Stromal cell of bone marrow (primary cell): ENCODE measurements at regions not wholly inside any gene's neighbourhood (a gene's known extent, or its start where the extent isn't known, plus 50 kb on each side); places are given as distances from the start of the nearest gene placed in this dataset.
A peak's percentile ranks its signal among the peaks of the same experiment; 100 is the strongest.
"Not testable (repeated sequence)": the region's sequence is repeated elsewhere in the genome, so short reads cannot be mapped to it uniquely, and the experiment has no call there.

Experiments
- DNase-seq: peaks from one replicate; pipeline ENCODE4 v3.0.0-alpha.2; 2012; ENCODE audit warnings: low read depth

DNA sequence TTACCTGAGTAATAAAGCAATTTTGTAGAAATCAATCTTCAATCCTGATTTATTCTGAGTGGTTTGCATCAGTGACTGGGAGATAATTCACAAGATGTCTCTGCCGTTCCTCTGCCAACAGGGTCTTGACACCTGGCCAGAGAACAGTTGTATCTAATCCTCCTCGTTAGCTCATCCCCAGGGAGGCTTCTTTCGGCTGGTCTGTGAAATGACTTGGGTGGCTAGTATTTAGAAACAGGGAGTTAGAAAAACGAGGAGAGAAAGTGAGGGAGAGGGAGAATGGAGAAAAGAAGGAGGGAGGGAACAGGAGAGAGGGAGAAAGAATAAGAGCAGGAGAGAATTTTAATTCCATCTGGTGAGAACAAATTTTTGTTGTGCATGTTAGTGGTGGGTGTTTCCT, 600.2 kb upstream of the TLE4 start:
- no peak for DNase-seq

DNA sequence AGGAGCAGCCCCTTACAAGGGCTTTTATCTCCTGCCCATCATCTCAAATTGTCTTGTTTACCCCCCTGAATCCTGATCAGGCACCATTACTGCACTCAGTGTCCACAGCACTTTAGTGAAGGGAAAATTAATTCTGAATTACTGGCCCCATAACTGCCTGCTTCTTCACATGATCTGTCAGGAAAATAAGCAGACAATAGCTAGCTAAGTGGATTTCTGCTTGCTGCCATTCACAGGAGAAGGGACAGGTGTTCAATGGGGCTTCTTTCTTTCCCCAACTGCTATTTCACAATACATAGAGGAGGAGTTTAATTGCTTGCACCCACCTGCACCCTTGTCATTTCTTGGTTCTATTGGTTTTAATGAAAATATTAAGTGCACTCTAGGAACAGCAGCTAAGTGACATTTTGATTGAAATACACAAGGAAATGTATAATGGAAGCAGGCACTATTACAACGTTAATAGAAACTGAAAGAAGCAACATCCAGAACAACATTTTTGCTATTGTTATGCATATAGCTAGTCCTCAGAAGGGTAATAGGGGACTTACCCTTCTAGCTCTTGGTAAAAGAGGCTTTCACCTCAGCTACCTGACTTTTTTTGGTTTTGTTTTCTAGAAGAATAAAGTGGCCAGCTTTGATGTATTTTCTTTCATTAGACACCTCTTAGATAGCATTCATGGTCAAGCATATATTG, 599.3 kb upstream of the TLE4 start:
- DNase-seq, result no peak

DNA sequence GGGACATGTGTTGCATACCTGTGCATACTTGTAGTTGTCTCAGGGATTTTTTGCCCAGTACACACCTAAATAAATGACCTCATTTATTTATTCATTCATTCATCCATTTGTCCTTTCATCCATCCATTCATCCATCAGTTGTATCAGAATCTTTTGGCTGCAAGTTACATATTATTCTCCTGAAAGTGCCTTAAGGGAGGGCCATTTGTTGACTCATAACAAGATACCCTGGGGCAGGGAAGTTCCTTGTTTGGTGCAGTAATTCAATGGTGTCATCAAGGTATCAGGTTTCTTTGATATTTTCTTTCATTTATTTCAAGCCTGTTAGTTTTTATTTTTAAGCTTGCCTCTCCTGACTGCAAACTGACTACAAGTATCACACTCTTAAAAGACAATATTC, 597.9 kb upstream of the TLE4 start:
- DNase-seq, result no peak

DNA sequence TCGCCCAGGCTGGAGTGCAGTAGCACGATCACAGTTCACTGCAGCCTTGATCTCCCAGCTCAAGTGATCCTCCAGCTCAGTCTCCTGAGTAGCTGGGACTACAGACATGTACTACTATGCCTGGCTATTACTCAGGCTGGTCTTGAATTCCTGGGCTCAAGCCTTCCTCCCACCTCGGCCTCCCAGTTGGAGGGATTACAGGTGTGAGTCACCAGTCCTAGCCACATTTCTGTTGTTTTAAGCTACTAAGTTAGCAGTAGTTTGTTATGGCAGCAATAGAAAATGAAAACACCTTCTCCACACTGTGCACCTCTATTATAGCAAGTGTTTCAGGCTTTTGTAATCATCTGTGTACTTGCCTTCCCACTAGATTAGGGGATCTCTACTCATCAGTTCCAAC, 588.9 kb upstream of the TLE4 start:
- DNase-seq, result no peak

DNA sequence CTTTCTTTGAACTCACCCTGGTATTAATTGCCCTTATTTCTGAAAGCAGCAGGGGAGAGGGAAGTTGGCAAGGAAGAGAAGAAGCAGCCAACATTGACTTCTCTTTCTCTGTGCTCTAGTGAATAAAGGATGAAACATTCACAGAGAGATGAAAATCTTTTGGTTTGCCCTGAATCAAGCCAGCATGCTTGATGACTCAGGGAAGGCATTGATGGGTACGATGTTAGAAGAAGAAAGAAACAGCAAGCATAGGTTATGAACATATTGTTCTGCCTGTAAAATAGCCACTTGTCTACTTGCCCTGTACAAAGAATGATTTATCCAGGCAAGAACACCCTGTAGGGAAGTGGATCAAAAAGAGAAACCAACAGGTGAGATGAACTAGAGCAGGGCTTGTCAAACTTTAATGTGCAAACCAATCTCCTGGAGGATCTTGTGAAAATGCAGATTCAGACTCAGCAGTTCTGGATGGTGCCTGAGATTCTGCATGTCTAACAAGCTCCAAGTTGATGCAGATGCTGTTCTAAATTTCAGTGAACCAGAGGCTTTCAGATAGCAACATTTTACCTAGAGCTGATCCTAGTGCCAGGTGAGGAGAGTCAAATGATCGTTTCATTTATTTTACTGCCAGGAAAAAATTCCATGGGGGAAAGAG, 586.6 kb upstream of the TLE4 start:
- no peak for DNase-seq

DNA sequence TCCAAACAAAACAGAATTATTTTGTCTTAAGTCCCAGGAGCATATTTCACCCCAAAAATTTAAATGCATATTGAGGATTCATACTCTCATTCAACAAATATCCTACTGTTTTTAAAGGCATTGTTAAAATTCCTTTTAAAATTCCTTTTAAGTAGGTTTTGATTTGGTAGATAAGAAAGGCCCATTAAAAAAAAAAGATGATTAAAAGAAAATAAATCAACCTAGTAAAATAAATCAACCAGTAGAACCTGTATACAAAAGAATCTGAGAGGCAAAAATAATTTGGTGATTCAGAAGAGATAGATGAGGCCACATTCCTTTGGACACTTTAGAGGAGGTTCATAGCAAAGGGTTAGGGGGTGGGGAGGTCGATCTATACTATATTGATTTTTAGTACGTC, 585.3 kb upstream of the TLE4 start:
- no peak for DNase-seq

DNA sequence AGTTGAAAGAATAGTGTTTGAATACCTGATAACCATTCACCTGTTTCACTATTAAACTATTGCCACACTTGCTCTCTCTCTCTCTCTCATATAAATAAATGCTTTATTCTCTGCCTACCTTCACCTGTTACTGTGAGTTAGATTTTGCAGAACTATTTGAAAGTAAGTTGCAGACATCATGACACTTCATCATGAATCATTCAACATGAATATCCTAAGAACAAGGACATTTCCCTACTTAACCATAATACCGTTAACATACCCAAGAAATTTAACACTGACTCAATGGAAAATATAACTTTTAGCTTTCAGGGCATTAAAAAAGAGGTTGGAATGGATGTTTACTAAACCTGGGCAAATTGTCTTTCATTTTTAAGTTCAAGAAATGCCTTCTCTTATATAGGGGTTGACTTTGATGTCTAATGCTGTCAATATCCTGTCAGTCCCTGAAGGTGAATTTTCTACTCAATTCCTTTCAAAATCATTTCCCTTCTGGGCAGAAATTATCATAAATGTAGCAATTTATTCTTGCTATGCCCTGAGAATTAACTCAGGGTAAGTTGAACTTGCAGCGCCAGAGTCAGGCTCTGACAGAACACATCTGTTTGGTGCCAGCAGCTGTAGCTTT, 582.6 kb upstream of the TLE4 start:
- DNase-seq, result no peak

DNA sequence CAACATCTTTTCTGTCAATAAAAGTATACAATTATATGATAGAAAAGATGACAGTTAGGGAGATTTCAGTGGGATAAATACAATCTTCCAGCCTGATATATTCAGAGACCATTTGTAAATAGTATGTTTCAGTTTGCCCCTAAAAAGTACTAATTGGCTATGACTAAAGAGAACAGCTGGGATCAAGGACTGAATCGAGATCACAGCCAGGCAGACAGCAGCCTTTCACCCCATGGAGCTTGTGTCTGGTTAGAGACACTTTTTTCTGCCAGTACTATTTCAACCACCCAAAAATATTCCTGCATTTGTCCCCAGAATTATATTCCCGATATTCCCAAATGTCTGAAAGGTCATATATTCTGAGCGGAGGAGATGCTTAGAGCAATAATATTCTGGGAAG, 577.3 kb upstream of the TLE4 start:
- DNase-seq, result no peak

DNA sequence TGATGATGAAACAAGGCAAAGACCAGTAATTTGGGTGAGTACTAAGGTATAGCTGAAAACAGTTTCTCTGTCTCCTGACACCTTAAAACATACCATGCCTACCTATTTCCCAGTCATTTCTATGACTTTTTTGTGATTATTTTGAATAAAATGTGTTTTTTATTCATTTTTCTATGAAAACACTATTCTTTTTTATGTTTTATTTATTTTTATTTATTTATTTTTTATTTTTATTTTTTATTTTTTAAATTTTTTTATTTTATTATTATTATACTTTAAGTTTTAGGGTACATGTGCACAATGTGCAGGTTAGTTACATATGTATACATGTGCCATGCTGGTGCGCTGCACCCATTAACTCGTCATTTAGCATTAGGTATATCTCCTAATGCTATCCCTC, 576.8 kb upstream of the TLE4 start:
- DNase-seq, result not testable (repeated sequence)

DNA sequence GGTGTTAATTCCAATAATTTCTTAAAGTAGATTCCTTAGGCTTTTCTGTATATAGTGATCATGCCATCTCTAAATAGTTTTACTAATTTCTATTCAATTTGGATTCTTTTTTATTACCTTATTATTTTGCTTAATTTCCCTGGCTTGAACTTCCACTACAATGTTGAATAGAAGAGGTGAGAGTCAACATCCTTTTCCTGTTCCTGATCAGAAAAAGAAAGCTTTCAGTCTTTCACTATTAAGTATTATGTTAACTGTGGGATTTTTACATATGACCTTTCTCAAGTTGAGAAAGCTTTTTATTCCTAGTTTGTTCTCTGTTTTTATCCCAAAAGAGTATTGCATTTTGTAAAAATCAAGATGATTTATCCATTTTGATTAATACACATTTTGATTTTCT, 574.5 kb upstream of the TLE4 start:
- no peak for DNase-seq

DNA sequence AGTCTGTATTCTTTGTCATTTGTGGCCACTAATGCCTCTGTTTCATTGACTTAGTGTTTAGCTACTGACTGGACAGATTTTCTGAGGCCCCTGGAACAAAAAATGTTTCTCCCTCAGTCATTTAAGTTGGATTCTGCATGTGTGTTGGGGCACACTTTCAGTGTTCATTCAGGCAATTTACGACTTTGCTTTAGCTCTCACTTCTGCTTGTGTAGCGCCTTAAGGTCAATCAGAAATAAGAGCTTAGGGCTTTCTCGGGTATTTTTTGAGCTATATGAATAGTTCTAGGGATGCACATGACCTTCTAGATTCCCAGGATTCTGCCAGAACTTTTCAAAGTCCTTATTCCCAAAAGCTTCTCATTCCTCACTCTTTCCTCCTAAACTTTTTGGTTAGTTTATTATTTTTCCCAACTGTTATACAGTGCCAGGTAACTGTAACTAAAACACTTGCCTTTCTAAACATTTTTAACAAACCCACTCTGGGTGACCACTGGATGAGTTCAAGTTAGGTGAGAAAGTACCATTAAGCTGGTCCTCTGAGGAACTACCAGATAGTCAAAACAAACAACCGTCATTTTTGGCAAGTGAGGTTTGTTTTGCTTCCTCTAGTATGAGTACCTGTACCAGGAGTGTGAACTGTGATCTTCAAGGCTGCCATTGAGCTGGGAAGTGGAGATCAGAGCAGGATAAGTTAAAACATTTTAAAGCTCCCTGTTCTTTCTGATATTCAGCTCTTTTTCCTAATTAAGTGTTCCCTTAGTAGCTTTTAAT, 571.3 kb upstream of the TLE4 start:
- no peak for DNase-seq

DNA sequence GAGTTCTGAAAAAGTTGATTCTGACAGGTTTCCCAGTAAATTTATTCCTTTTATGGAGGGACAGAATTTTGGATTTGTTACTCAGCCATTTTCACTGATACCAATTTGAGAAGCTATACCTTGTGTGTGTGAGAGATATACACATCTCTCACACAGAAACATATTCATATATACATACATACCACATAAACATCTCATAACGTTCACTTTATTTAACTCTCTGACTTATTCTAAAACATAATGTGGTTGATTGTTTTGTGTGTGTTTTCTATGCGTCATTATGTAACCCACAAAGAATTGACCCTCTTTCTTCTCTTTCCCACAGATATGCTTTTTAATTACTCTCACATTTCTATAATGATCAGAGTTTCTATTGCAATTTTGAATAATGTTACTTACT, 570.8 kb upstream of the TLE4 start:
- no peak for DNase-seq

DNA sequence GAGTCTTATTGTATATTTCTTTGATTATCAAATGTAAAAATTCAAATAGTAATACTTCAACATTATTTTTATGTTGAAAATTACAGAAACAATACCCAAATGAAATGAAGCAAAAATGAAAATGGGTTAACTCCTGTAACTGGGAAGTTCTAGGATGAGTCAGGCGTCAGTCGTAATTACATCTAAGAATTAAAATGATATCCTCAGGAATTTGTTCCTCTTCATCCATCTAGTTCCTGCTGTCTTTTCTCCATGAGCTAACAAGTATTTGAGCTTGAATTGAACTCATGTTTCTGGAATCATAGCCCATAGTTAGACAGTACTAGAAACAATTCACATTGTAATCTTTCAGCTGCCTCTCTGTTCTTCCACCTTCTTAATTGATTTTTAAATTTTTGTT, 568.3 kb upstream of the TLE4 start:
- DNase-seq, result no peak

DNA sequence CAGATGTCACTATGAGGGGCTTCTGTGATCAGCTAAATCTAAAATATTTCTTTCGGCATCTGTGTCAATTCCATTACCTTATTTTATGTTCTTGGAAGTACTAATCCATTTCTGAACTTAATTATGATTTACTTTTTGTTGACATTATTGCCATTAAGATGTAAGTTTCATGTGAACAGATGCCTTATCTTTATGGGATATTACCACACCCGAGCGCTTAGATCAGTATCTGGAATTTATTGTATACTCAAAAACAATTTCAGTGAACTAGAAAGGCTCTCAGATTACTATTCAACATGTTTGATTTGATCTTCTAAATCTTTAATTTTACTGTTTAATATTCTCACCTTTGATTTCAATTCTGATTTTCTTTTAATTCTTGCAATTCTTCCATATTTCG, 567.7 kb upstream of the TLE4 start:
- no peak for DNase-seq

DNA sequence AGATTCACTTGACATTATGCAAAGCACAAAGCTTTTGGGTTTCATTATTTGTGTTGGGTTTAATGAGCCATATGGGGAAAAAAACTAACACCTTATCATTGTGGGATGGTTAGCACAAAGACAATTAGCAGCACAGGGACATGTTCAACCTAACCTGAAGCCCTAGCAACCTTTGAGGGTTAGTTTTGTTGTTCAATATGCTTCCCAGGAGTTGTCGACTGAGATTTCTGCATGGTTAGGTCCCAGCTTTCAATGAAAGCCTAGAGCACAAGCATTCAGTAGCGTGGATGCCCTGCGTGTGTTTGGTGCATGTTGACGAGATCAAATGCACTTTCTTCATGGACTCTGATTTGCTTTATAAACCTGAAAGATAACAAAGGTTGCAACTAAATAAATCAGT, 565.2 kb upstream of the TLE4 start:
- no peak for DNase-seq

DNA sequence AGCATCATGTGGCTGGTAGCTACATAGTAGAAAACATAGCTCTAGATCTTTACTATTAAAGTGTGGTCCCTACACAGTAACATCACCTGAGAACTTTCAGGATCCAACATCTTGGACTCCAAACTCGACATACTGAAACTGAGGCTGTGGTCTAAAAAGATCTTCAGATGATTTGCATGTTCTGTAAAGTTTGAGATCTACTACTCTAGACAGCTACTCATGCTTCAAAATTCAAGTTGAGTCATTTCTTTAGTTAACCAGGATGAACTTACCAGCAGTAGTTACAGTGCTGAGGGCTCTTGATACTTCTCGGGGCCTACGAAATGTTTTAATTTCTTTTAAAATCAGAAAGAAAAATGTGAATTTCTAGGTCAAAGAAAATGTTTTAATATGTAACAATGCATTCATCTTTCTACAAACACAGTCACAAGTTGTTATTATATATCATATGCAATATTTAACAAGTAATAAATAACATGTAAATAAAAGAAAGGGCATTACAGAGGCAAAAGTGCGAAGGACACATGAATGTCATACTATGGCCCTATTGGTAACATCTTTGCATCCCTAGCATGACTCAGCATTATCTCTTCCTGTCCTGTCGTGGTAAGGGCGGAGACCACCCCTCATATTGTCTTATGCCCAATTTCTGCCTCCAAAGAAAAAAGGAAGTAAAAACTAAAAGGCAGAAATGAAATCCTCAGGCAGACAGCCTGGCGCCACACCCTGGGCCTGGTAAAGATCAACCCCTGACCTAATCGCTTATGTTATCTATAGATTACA, 563.9 kb upstream of the TLE4 start:
- DNase-seq, result no peak

DNA sequence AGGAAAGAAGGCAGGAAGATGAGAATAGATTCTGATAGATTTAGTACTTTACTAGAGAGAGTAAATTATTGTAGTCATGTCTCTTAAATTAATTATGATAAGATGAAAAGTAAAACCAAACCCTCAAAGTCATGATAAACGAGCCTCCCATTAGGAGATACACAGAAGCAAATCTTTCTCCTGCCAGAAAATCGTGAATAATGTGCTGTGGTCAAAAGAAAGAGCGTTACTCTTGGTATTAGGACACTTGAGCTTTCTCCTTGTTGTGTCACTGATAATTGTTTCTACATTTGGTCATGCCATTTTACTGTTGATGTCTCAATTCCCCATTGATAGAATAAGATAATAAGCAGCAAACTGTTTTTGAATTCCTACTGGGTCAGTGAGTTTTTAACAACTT, 562.8 kb upstream of the TLE4 start:
- no peak for DNase-seq

DNA sequence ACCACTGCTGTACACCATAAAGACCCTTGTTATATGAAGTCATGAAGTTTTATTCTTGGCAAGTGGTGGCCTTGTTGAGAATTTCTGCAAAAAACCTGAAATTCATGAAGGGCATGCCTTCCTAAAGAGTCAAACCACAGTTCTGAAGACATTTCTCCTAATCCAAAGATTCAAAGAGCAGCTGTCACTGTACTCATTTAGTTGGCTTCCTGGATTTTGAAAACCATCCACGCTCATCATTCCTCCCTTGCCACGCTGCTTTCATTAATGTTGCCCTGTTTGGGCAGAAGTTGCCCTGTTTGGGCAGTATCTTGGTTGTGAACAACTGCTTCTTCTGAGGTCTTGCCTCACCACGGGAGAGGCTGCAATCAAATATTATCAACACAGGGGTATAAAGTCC, 560.3 kb upstream of the TLE4 start:
- no peak for DNase-seq

DNA sequence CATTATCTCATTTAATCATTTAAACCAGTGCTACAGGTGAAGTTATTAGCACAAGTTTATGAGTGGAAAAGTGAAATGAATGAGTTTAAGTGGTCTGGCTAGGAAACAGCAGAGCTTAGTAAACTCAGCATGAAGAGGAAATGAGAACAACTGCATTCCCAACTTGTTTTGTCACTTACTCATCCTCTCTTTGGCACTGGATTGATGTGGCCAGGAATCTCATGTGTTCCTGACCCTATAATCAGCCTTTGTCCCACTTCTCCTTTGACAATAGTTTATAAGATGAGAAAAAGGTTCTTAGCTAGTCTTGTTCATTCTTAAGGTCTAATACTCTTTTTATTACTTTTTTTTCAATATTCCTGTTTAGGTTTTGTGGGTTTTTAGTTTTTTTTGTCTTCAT, 559.2 kb upstream of the TLE4 start:
- peak; percentile 25 for DNase-seq

DNA sequence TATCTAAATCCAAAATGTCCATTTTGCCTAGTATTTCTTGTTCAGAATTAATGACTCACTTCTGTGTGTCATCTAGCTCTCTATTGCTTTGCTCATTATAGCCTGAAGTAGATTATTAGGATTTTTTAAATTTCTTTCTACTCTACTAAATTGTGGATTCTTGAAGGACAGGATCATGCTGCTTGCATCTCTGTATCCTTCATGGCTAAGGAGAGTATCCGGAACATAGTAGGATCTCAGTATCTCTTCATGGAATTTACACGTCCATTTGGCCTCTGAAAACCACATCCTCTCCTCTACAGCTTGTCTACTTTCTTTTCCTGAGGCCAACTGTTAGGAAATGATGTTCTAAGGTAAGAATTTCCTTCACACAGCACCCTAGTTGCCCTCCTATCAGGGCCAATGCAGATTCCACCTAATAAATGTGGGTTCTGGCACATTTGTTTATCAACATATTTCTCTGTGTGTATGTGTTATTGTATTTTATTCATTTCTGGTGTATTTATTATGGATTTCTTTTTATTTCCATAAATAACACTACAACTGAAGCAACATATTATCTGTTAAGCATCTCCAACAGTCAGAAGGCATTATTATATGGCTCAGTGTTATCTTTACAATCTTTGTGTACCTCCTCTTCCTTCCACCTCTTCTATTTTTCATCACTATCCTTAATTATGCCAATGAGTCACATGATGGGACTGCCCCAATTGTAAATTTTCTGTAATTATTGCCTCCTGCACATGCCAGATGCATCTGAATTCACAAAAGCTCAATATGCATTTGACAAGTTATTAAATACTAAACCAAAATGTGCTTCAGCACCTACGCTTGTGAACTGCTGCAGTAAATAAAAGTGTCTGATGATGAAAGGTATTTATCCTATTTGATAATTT, 557.8 kb upstream of the TLE4 start:
- no peak for DNase-seq
